DOHH2 (cell line): ENCODE measurements at regions not wholly inside any gene's neighbourhood (a gene's known extent, or its start where the extent isn't known, plus 50 kb on each side); places are given as distances from the start of the nearest gene placed in this dataset.

Source experiments
- H3F3A ChIP-seq: fragments of 200-600 bp; sonication (generic), shearing (Covaris generic); 2 replicates; pipeline ENCODE4 v1.6.0; 2016; ENCODE audit warnings: antibody characterized with exemption, mild to moderate bottlenecking; ENCODE audit not compliant: control insufficient read depth, insufficient read depth
- H3K27ac ChIP-seq: fragments of 200-600 bp; sonication (generic); 2 replicates; pipeline ENCODE4 v1.5.1; 2014; ENCODE audit warnings: low read depth, mild to moderate bottlenecking, low read length, moderate library complexity
- H3K27me3 ChIP-seq: fragments of 200-600 bp; sonication (generic); 2 replicates; pipeline ENCODE4 v1.6.1; 2014; ENCODE audit warnings: mild to moderate bottlenecking, low read length, mixed read lengths; ENCODE audit not compliant: control insufficient read depth
- H3K36me3 ChIP-seq: fragments of 200-600 bp; sonication (generic); 2 replicates; pipeline ENCODE4 v1.6.1; 2014; ENCODE audit warnings: mild to moderate bottlenecking, low read length, moderate library complexity, mixed read lengths; ENCODE audit not compliant: control insufficient read depth
- H3K4me1 ChIP-seq: fragments of 200-600 bp; sonication (generic); 2 replicates; pipeline ENCODE4 v1.6.1; 2014; ENCODE audit warnings: mild to moderate bottlenecking, low read length, mixed read lengths; ENCODE audit not compliant: control insufficient read depth
- H3K4me2 ChIP-seq: fragments of 200-600 bp; sonication (generic); 2 replicates; pipeline ENCODE4 v1.6.0; 2014; ENCODE audit warnings: mild to moderate bottlenecking, low read length, moderate library complexity
- H3K4me3 ChIP-seq: fragments of 200-600 bp; sonication (generic); 2 replicates; pipeline ENCODE4 v1.5.1; 2014; ENCODE audit warnings: mild to moderate bottlenecking, low read length, mixed read lengths
- H3K79me2 ChIP-seq: fragments of 200-600 bp; sonication (generic); 2 replicates; pipeline ENCODE4 v1.6.1; 2014; ENCODE audit warnings: mild to moderate bottlenecking, low read length, mixed read lengths; ENCODE audit not compliant: control insufficient read depth
- H3K9me2 ChIP-seq: fragments of 200-600 bp; sonication (generic); replicated peaks from 2 replicates; pipeline ENCODE4 v1.6.1; 2014; ENCODE audit warnings: mild to moderate bottlenecking, low read length, mixed read lengths; ENCODE audit not compliant: control insufficient read depth
- H3K9me3 ChIP-seq: fragments of 200-600 bp; sonication (generic); 2 replicates; pipeline ENCODE4 v1.6.1; 2014; ENCODE audit warnings: antibody characterized with exemption, low read length, mixed read lengths; ENCODE audit not compliant: control insufficient read depth, insufficient read depth
- H4K20me1 ChIP-seq: fragments of 200-600 bp; sonication (generic); 2 replicates; pipeline ENCODE4 v1.6.0; 2014; ENCODE audit warnings: low read depth, mild to moderate bottlenecking, antibody characterized with exemption, low read length, moderate library complexity; ENCODE audit not compliant: control insufficient read depth, insufficient read depth
- EZH2phosphoT487 ChIP-seq: fragments of 200-600 bp; sonication (generic); IDR thresholded peaks from 2 replicates; pipeline ENCODE4 v1.6.1; 2017; ENCODE audit warnings: borderline replicate concordance, mild to moderate bottlenecking, antibody characterized with exemption, low read length, moderate library complexity, mixed read lengths
- TF ChIP-seq, protein P1 (sequence below): fragments of 200-600 bp; sonication (generic); IDR thresholded peaks from one replicate; pipeline ENCODE4 v1.5.1; 2014; ENCODE audit warnings: antibody characterized with exemption, mild to moderate bottlenecking, low read depth, low read length; ENCODE audit not compliant: poor library complexity, severe bottlenecking

GRCh38 chr2:67839242-67839641 lies 223.6 kb downstream of the C1D start:
- Histone ChIP-seq H3K9me2 (no peaks in the 10 kb centered on the region), H3K9me3 (no peaks in the 10 kb centered on the region), H3K4me1 (peaks cover 30% of the 10 kb centered on the region), H3K79me2 (no peaks in the 10 kb centered on the region), H4K20me1 (no peaks in the 10 kb centered on the region), H3K27ac (no peak overlapping the region), H3K27me3 (0 out of 2 replicates have a peak, but pooled peaks cover 2% of the 10 kb centered on the region), H3K4me2 (no peak overlapping the region), H3K4me3 (no peak overlapping the region), H3K36me3 (no peaks in the 10 kb centered on the region), H3F3A (no peaks in the 10 kb centered on the region)
- TF ChIP-seq, protein P1, sequence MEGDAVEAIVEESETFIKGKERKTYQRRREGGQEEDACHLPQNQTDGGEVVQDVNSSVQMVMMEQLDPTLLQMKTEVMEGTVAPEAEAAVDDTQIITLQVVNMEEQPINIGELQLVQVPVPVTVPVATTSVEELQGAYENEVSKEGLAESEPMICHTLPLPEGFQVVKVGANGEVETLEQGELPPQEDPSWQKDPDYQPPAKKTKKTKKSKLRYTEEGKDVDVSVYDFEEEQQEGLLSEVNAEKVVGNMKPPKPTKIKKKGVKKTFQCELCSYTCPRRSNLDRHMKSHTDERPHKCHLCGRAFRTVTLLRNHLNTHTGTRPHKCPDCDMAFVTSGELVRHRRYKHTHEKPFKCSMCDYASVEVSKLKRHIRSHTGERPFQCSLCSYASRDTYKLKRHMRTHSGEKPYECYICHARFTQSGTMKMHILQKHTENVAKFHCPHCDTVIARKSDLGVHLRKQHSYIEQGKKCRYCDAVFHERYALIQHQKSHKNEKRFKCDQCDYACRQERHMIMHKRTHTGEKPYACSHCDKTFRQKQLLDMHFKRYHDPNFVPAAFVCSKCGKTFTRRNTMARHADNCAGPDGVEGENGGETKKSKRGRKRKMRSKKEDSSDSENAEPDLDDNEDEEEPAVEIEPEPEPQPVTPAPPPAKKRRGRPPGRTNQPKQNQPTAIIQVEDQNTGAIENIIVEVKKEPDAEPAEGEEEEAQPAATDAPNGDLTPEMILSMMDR: no peak
- no peak for TF ChIP-seq EZH2phosphoT487

DNA sequence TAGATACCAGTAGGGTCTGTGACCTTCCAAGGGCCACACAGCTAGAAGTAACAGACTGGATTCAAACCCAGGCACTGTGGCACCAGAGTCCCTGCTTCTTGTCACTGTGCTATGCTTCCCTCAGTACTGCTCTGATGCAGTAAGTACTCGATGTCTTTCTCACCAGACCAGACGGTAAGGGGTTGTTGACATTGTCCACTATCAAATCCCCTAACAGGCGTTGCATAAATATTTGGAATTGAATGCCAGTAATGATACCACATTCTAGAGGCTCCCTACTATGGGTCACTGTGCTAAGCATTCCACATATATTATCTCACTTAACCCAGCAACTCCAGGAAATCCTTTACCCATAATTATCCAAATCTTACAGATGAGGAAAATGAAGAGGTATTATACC lies 223.1 kb downstream of the C1D start:
- Histone ChIP-seq H3K79me2 (no peaks in the 10 kb centered on the region), H3K36me3 (no peaks in the 10 kb centered on the region), H3K9me3 (no peaks in the 10 kb centered on the region), H3K4me3 (no peak overlapping the region), H3K4me2 (no peak overlapping the region), H3K27me3 (0 out of 2 replicates have a peak, but pooled peaks cover 6% of the 10 kb centered on the region), H3F3A (no peaks in the 10 kb centered on the region), H3K4me1 (peaks cover 30% of the 10 kb centered on the region), H3K27ac (no peak overlapping the region), H3K9me2 (no peaks in the 10 kb centered on the region), H4K20me1 (no peaks in the 10 kb centered on the region)
- TF ChIP-seq, protein P1: no peak
- TF ChIP-seq EZH2phosphoT487: no peak

GRCh38 chr2:67840460-67841068 lies 222.2 kb downstream of the C1D start:
- no peaks in the 10 kb centered on the region for H3K9me3 ChIP-seq
- peaks cover 26% of the 10 kb centered on the region for H3K4me1 ChIP-seq
- no peaks in the 10 kb centered on the region for H3K79me2 ChIP-seq
- H3K36me3 ChIP-seq: no peaks in the 10 kb centered on the region
- no peak overlapping the region for H3K4me2 ChIP-seq
- H4K20me1 ChIP-seq: no peaks in the 10 kb centered on the region
- no peak overlapping the region for H3K27ac ChIP-seq
- H3K27me3 ChIP-seq: peaks cover 9% of the 10 kb centered on the region; the same call in 1 of the 2 replicates
- TF ChIP-seq, protein P1: peak; percentile 93
- TF ChIP-seq EZH2phosphoT487: no peak
- H3F3A ChIP-seq: no peaks in the 10 kb centered on the region
- no peak overlapping the region for H3K4me3 ChIP-seq
- no peaks in the 10 kb centered on the region for H3K9me2 ChIP-seq
